ENCODE measurements at regions not wholly inside any gene's neighbourhood (a gene's known extent, or its start where the extent isn't known, plus 50 kb on each side); places are given as distances from the start of the nearest gene placed in this dataset.
"Not testable (repeated sequence)": the region's sequence is repeated elsewhere in the genome, so short reads cannot be mapped to it uniquely, and the experiment has no call there.

- in situ Hi-C loops (cut with HindIII; ENCODE audit: low sequenced_read_pairs): no loop called here
- H3K4me3 ChIP-seq (ENCODE audit: low read depth, low read length): no peak overlapping the region
- peak; percentile 0 for DNase-seq (ENCODE audit: low read depth)
- TF ChIP-seq, protein P1, sequence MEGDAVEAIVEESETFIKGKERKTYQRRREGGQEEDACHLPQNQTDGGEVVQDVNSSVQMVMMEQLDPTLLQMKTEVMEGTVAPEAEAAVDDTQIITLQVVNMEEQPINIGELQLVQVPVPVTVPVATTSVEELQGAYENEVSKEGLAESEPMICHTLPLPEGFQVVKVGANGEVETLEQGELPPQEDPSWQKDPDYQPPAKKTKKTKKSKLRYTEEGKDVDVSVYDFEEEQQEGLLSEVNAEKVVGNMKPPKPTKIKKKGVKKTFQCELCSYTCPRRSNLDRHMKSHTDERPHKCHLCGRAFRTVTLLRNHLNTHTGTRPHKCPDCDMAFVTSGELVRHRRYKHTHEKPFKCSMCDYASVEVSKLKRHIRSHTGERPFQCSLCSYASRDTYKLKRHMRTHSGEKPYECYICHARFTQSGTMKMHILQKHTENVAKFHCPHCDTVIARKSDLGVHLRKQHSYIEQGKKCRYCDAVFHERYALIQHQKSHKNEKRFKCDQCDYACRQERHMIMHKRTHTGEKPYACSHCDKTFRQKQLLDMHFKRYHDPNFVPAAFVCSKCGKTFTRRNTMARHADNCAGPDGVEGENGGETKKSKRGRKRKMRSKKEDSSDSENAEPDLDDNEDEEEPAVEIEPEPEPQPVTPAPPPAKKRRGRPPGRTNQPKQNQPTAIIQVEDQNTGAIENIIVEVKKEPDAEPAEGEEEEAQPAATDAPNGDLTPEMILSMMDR (IDR thresholded peaks at IDR 0.05; ENCODE audit: low read depth, low read length, missing control alignments): no peak
Observed at GRCh38 chr1:121483961-121484424, 299.2 kb downstream of the SRGAP2C start.

DNA sequence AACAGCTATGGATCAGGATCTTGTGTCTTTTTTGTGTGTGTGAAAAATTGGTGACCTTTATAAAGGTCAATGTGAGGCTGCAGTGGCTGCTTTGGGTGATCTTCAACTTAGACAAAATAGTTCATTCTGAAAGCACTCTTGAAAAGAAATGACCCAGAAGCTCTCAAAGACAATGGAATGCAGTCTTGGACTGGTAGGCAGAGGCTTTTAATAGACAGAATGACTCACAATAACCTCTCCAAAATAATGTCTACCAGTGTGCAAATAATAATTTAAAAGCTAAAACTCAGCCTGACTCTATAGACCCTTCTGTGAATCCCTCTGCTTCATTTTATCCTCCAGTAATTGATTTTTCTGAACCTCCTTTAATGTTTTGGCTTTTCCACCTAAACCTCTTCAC is 310.0 kb downstream of the SRGAP2C start:
- in situ Hi-C loops (cut with HindIII; ENCODE audit: low sequenced_read_pairs); DNase-seq (ENCODE audit: low read depth); H3K4me3 ChIP-seq (ENCODE audit: low read depth, low read length): not testable (repeated sequence)

DNA sequence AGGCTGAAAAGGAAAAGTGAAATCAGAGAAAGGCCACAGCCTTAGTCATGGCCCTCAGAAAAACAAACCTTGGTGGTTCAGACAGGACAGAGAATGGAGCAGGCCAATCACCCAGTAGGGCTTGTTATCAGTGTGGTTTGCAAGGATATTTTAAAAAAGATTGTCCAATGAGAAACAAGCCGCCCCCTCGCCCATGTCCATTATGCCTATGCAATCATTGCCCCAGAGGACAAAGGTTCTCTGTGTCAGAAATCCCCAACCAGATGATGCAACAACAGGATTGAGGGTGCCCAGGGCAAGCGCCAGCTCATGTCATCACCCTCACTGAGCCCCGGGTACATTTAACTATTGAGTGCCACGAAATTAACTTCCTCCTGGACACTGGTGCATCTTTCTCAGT is 326.7 kb downstream of the SRGAP2C start:
- DNase-seq (ENCODE audit: low read depth); H3K4me3 ChIP-seq (ENCODE audit: low read depth, low read length); in situ Hi-C loops (cut with HindIII; ENCODE audit: low sequenced_read_pairs): not testable (repeated sequence)

- DNase-seq (ENCODE audit: low read depth): not testable (repeated sequence)
Observed at GRCh38 chr1:121511876-121512275, 327.1 kb downstream of the SRGAP2C start.

GRCh38 chr1:121515235-121515634 is 330.5 kb downstream of the SRGAP2C start:
- H3K4me3 ChIP-seq (ENCODE audit: low read depth, low read length): no peak overlapping the region
- no peak for DNase-seq (ENCODE audit: low read depth)
- in situ Hi-C loops (cut with HindIII; ENCODE audit: low sequenced_read_pairs): no loop called here
- TF ChIP-seq, protein P1 (IDR thresholded peaks at IDR 0.05; ENCODE audit: low read depth, low read length, missing control alignments): no peak

More at GRCh38 chr1:121511876-121512275, 327.1 kb downstream of the SRGAP2C start:
- H3K4me3 ChIP-seq (ENCODE audit: low read depth, low read length); in situ Hi-C loops (cut with HindIII; ENCODE audit: low sequenced_read_pairs): not testable (repeated sequence)

DNA sequence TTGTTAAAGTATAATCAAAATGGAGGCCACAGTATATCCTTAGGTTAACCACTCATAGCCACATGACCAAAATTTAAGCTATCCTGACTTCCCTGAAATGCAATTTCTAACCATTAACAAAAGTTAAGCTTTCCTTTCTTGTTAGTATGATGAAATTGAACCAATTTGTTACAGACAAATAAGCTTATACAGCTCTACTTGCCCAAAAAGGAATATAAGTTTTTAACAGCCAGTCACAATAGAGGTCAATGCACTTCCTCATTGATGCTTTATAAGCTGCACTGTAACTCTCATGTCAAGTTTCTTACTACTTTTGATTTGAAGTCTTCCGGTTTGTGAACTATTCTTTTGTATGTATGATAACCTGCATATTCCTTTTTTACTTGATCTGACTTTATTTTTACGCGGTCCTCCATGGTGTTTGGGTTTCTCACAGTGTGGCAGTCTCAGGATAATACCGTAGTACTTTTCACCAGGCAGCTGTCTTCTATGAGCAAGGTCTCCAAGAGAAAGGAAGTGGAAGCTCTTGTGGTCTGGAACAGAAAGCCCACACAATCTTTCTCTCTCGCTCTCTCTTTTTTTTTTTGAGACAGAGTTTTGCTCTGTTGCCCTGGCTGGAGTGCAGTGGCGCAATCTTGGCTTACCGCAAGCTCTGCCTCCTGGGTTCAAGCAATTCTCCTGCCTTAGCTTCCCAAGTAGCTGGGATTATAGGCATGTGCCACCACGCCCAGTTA is 331.6 kb downstream of the SRGAP2C start:
- TF ChIP-seq, protein P1 (IDR thresholded peaks at IDR 0.05; ENCODE audit: low read depth, low read length, missing control alignments): no peak
- in situ Hi-C loops (cut with HindIII; ENCODE audit: low sequenced_read_pairs): no loop called here
- DNase-seq (ENCODE audit: low read depth): no peak
- no peak overlapping the region for H3K4me3 ChIP-seq (ENCODE audit: low read depth, low read length)

- DNase-seq (ENCODE audit: low read depth): no peak
- TF ChIP-seq, protein P1 (IDR thresholded peaks at IDR 0.05; ENCODE audit: low read depth, low read length, missing control alignments): no peak
Observed at GRCh38 chr1:121517586-121518230, 332.9 kb downstream of the SRGAP2C start.

DNA sequence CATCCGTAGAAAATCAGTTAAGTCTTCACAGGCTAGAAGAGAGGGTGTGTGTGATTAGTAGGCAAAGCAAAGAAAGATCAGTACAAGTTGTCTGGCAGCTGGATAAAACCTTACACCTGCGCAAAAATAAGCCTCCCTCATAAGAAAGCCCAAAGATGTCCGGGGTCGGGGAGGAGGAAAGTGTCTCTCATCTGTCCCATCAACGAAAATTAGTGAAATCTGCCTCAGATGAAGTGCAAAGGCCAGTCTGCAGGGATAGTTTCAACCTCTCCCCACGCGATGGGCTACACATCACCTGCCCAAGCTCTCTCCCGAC is 333.9 kb downstream of the SRGAP2C start:
- no peak for DNase-seq (ENCODE audit: low read depth)
- TF ChIP-seq, protein P1 (IDR thresholded peaks at IDR 0.05; ENCODE audit: low read depth, low read length, missing control alignments): no peak
- peak overlapping the region; percentile 48 for H3K4me3 ChIP-seq (ENCODE audit: low read depth, low read length)
- in situ Hi-C loops (cut with HindIII; ENCODE audit: low sequenced_read_pairs): no loop called here

More at GRCh38 chr1:121517586-121518230, 332.9 kb downstream of the SRGAP2C start:
- no peak overlapping the region for H3K4me3 ChIP-seq (ENCODE audit: low read depth, low read length)
- in situ Hi-C loops (cut with HindIII; ENCODE audit: low sequenced_read_pairs): no loop called here
